ENCODE measurements at regions not wholly inside any gene's neighbourhood (a gene's known extent, or its start where the extent isn't known, plus 50 kb on each side); places are given as distances from the start of the nearest gene placed in this dataset.
"Not testable (repeated sequence)": the region's sequence is repeated elsewhere in the genome, so short reads cannot be mapped to it uniquely, and the experiment has no call there.

- H3K4me3 ChIP-seq (ENCODE audit: control insufficient read depth, low read depth, low read length), result no peak overlapping the region
- TF ChIP-seq CTCF (IDR thresholded peaks at IDR 0.05; ENCODE audit: control insufficient read depth, insufficient read depth, low read depth, low read length, missing control alignments), result no peak
- no peak for DNase-seq (ENCODE audit: low read depth)
Measured at GRCh38 chr2:35199298-35199697, 1156.3 kb upstream of the CRIM1 start.

GRCh38 chr2:35185861-35186412, 1169.6 kb upstream of the CRIM1 start:
- H3K4me3 ChIP-seq (ENCODE audit: control insufficient read depth, low read depth, low read length), result no peak overlapping the region
- no peak for DNase-seq (ENCODE audit: low read depth)
- no peak for TF ChIP-seq CTCF (IDR thresholded peaks at IDR 0.05; ENCODE audit: control insufficient read depth, insufficient read depth, low read depth, low read length, missing control alignments)

DNA sequence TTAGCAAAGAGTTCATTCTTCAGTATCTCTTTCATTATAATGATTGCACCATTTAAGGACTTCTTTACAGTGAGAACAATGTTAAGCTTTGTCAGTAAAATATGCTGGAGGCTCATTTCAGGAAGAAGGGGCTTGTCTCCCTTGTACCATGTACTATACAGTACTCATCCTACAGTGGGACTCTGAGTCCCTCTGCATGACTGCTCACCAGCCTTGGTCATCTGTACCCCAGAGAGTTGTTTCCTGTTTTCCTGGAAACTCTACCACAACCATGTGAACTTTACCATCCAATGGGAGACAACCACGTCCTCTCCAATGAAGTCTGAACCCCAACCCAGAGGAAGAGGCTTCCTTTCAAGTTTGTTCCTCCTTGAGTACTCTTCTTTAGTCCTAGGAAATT, 1171.1 kb upstream of the CRIM1 start:
- TF ChIP-seq CTCF (IDR thresholded peaks at IDR 0.05; ENCODE audit: control insufficient read depth, insufficient read depth, low read depth, low read length, missing control alignments), result no peak
- no peak overlapping the region for H3K4me3 ChIP-seq (ENCODE audit: control insufficient read depth, low read depth, low read length)
- no peak for DNase-seq (ENCODE audit: low read depth)

DNA sequence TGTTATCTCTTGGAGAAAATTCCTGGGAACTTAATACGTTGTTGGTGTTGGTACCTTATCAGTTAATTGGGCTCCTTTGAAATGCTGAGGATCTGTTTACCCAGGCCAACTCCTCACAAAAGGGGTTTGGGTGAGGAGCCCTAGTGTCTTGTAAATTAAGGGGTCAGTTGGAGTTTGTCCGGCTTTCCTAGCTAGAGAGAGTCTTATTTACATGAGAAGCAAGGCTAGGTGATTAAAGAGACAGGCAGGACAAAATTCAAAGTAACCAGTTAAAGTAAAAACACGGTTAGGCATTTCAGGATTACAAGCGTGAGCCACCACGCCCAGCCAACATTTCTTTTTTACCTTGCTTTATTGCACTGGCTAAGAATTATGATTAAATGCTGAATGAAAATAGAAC, 1178.9 kb upstream of the CRIM1 start:
- H3K4me3 ChIP-seq (ENCODE audit: control insufficient read depth, low read depth, low read length); DNase-seq (ENCODE audit: low read depth): not testable (repeated sequence)

DNA sequence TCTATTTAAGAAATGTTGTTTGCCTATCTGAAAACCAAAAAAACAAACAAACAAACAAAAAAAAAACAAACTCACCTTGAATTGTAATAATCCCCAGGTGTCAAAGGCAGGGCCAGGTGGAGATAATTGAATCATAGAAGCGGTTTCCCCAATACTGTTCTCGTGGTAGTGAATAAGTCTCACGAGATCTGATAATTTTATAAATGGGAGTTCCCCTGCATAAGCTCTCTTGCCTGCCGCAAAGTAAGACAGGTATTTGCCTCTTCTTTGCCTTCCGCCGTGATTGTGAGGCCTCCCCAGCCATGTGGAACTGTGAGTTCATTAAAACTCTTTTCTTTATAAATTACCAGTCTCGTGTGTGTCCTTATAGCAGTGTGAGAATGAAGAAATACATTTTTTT, 1180.7 kb upstream of the CRIM1 start:
- no peak overlapping the region for H3K4me3 ChIP-seq (ENCODE audit: control insufficient read depth, low read depth, low read length)
- no peak for TF ChIP-seq CTCF (IDR thresholded peaks at IDR 0.05; ENCODE audit: control insufficient read depth, insufficient read depth, low read depth, low read length, missing control alignments)
- no peak for DNase-seq (ENCODE audit: low read depth)

DNA sequence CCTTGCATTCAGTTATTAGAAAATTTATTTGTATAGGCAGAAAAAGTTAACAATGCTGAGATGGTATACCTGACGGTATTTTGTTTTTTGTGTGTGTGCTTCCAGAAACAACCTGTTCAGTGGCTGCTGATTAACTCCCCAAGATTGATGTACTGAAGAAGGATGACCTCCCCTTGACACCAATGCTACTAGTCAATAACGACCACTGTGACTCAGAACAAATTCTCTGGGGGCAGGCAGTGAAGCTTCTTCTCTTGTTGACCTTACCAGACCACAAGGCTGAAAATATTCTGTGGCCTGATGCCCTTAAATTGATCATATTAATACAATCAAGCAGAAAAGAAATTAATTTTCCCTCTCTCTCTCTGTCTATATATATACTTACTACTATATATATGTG, 1182.9 kb upstream of the CRIM1 start:
- no peak for TF ChIP-seq CTCF (IDR thresholded peaks at IDR 0.05; ENCODE audit: control insufficient read depth, insufficient read depth, low read depth, low read length, missing control alignments)

GRCh38 chr2:35168351-35168750, 1187.2 kb upstream of the CRIM1 start:
- TF ChIP-seq CTCF (IDR thresholded peaks at IDR 0.05; ENCODE audit: control insufficient read depth, insufficient read depth, low read depth, low read length, missing control alignments), result no peak
- H3K4me3 ChIP-seq (ENCODE audit: control insufficient read depth, low read depth, low read length), result no peak overlapping the region
- DNase-seq (ENCODE audit: low read depth), result no peak

More for the DNA sequence above, 1182.9 kb upstream of the CRIM1 start:
- no peak for DNase-seq (ENCODE audit: low read depth)
- no peak overlapping the region for H3K4me3 ChIP-seq (ENCODE audit: control insufficient read depth, low read depth, low read length)
